Psoas muscle (tissue), 7 donors: ENCODE measurements at regions not wholly inside any gene's neighbourhood (a gene's known extent, or its start where the extent isn't known, plus 50 kb on each side); places are given as distances from the start of the nearest gene placed in this dataset.

Experiments
- ATAC-seq, 4 donors: fragments of 200-7000 bp; cut with Tn5 transposase; one replicate each; pipeline ENCODE4 v1.9.1; 2020; ENCODE audit warnings: moderate library complexity in 3 of 4, mild to moderate bottlenecking in 2 of 4
- DNase-seq, 2 donors: peaks; one replicate each; pipeline ENCODE4 v3.0.0-alpha.2; 2020
- H3K27ac ChIP-seq: fragments of 200-600 bp; one replicate; pipeline ENCODE4 v1.8.0; 2022
- H3K27me3 ChIP-seq, 3 donors: fragments of 200-600 bp in 1 of 3; one replicate each; pipeline versions ENCODE4 v1.6.1 to v1.8.0; 2013 to 2022; ENCODE audit warnings: low read length in 2 of 3, mild to moderate bottlenecking in 2 of 3, moderate library complexity in 1 of 3; ENCODE audit not compliant: insufficient read depth in 3 of 3
- H3K36me3 ChIP-seq, 2 donors: fragments of 200-600 bp in 1 of 2; one replicate each; pipeline versions ENCODE4 v1.6.1 to v1.8.0; 2013 to 2022; ENCODE audit warnings: low read depth in 1 of 2, mild to moderate bottlenecking in 1 of 2, moderate library complexity in 1 of 2; ENCODE audit not compliant: insufficient read depth in 1 of 2
- H3K4me1 ChIP-seq: fragments of 200-600 bp; one replicate; pipeline ENCODE4 v1.8.0; 2022
- H3K4me3 ChIP-seq: fragments of 200-600 bp; one replicate; pipeline ENCODE4 v1.8.0; 2022; ENCODE audit warnings: mild to moderate bottlenecking
- H3K9me3 ChIP-seq: fragments of 200-600 bp; one replicate; pipeline ENCODE4 v1.8.0; 2022
- CTCF ChIP-seq: fragments of 200-600 bp; IDR thresholded peaks from one replicate; pipeline ENCODE4 v1.8.0; 2022; ENCODE audit warnings: antibody characterized with exemption
- WGBS, 3 donors: extraction: QIAGEN DNeasy Blood & Tissue Kit; methylation state at CpG; one replicate each; pipeline versions ENCODE4 v1.1.6 to v1.1.7; 2013; 5-methylcytosine and 5-hydroxymethylcytosine counted together
- intact Hi-C, 2 donors: fragments of 100-400 bp; cut with DNase I; formaldehyde crosslinking; loops; one replicate each; pipeline versions ENCODE4 v1.11.0 to v1.14.2; 2022
- donor health status: healthy with polysubstance abuse.
- donor health status: DM: no; HTN: no; CAD: no; lungs with moderate emphysema.
- donor health status: Bipolar disorder and iron deficiency.
- donor health status: healthy.
- donor health status: DM: yes; HTN: yes; CAD: no.
- donor health status: DM: no; HTN: no; CAD: no.
- donor health status: DM: yes; HTN: yes; CAD: no.

DNA sequence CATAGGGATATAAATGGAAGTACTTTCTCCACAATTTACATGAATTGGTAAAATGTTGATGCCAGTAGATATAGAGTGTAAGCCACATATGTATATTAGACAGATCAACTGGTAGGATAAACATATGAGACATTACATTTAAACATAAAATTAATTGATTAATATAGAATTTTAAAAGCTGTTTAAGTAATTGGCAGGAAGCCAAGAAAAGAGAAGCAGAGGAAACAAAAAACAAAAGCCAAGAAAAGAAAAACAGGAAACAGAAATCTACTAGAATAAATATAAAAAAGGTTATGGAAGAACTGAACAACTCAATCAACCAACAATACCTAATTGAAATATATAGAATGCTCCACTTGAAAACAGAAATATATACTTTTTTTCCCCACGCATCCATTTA, 920.1 kb upstream of the TMEFF2 start:
- ATAC-seq (no peak), DNase-seq (no peak)
- Histone ChIP-seq H3K36me3 (no peaks in the 10 kb centered on the region), H3K9me3 (no peaks in the 10 kb centered on the region), H3K4me1 (no peaks in the 10 kb centered on the region), H3K27me3 (no peaks in the 10 kb centered on the region), H3K4me3 (no peak overlapping the region), H3K27ac (no peak overlapping the region)
- 89 to 95% (median 92%) methylated on average over 1 of the region's 1 CpG for WGBS, 3 donors
- no peak for TF ChIP-seq CTCF
- intact Hi-C loops, result no loop called here

- Histone ChIP-seq H3K4me1 (no peaks in the 10 kb centered on the region), H3K9me3 (no peaks in the 10 kb centered on the region), H3K36me3 (no peaks in the 10 kb centered on the region), H3K27ac (no peak overlapping the region), H3K27me3 (no peaks in the 10 kb centered on the region), H3K4me3 (no peak overlapping the region)
- no peak for DNase-seq
- ATAC-seq, result no peak
- WGBS, 3 donors, result 74 to 86% (median 80%) methylated on average over 1 of the region's 1 CpG
- intact Hi-C loops, result no loop called here
- no peak for TF ChIP-seq CTCF
Observed at GRCh38 chr2:193112986-193113385, 918.3 kb upstream of the TMEFF2 start.

- 75 to 83% (median 77%) methylated on average over 1 of the region's 1 CpG for WGBS, 3 donors
- no peak for TF ChIP-seq CTCF
- no peak overlapping the region for H3K27ac ChIP-seq
- H3K9me3 ChIP-seq, result no peaks in the 10 kb centered on the region
- H3K4me3 ChIP-seq, result no peak overlapping the region
- ATAC-seq (no peak), DNase-seq (no peak)
- no peaks in the 10 kb centered on the region for H3K27me3 ChIP-seq
- no peaks in the 10 kb centered on the region for H3K4me1 ChIP-seq
- intact Hi-C loops, result no loop called here
- H3K36me3 ChIP-seq, result no peaks in the 10 kb centered on the region
Observed at GRCh38 chr2:193103064-193103463, 908.3 kb upstream of the TMEFF2 start.

- Histone ChIP-seq H3K36me3 (no peaks in the 10 kb centered on the region), H3K4me1 (no peaks in the 10 kb centered on the region), H3K9me3 (no peaks in the 10 kb centered on the region), H3K4me3 (no peak overlapping the region), H3K27ac (no peak overlapping the region), H3K27me3 (no peaks in the 10 kb centered on the region)
- no peak for TF ChIP-seq CTCF
- intact Hi-C loops, result no loop called here
- no peak for DNase-seq
- ATAC-seq, result no peak
- WGBS, 3 donors, result 91 to 99% (median 91%) methylated on average over 5 of the region's 5 CpGs
Observed at GRCh38 chr2:193101591-193101990, 906.9 kb upstream of the TMEFF2 start.

GRCh38 chr2:193088026-193088425, 893.3 kb upstream of the TMEFF2 start:
- no peak for DNase-seq
- no peak for ATAC-seq
- Histone ChIP-seq H3K27me3 (no peaks in the 10 kb centered on the region), H3K4me1 (no peaks in the 10 kb centered on the region), H3K9me3 (no peaks in the 10 kb centered on the region), H3K4me3 (no peak overlapping the region), H3K36me3 (no peaks in the 10 kb centered on the region), H3K27ac (no peak overlapping the region)
- no peak for TF ChIP-seq CTCF
- 47 to 75% (median 64%) methylated on average over 1 of the region's 1 CpG for WGBS, 3 donors
- intact Hi-C loops, result no loop called here
